Upper lobe of right lung (tissue), 1 donor: ENCODE measurements at regions not wholly inside any gene's neighbourhood (a gene's known extent, or its start where the extent isn't known, plus 50 kb on each side); places are given as distances from the start of the nearest gene placed in this dataset.
"Not testable (repeated sequence)": the region's sequence is repeated elsewhere in the genome, so short reads cannot be mapped to it uniquely, and the experiment has no call there.

ENCODE experiments used
- ATAC-seq: fragments of 200-7000 bp; cut with Tn5 transposase; one replicate; pipeline ENCODE4 v1.9.1; 2020; ENCODE audit warnings: mild to moderate bottlenecking, moderate library complexity
- DNase-seq: peaks from one replicate; pipeline ENCODE4 v3.0.0-alpha.2; 2020
- H3K27ac ChIP-seq: fragments of 200-600 bp; one replicate; pipeline ENCODE4 v1.8.0; 2022
- H3K27me3 ChIP-seq: fragments of 200-600 bp; one replicate; pipeline ENCODE4 v1.8.0; 2022; ENCODE audit warnings: mild to moderate bottlenecking
- H3K36me3 ChIP-seq: fragments of 200-600 bp; one replicate; pipeline ENCODE4 v1.8.0; 2022
- H3K4me1 ChIP-seq: fragments of 200-600 bp; one replicate; pipeline ENCODE4 v1.8.0; 2022
- H3K4me3 ChIP-seq: fragments of 200-600 bp; one replicate; pipeline ENCODE4 v1.8.0; 2022; ENCODE audit warnings: mild to moderate bottlenecking
- H3K9me3 ChIP-seq: fragments of 200-600 bp; one replicate; pipeline ENCODE4 v1.8.0; 2022
- intact Hi-C: fragments of 100-400 bp; cut with DNase I; formaldehyde crosslinking; loops from one replicate; pipeline ENCODE4 v1.11.0; 2022
- donor health status: DM: no; HTN: yes; CAD: no; lungs with severe emphysema.

DNA sequence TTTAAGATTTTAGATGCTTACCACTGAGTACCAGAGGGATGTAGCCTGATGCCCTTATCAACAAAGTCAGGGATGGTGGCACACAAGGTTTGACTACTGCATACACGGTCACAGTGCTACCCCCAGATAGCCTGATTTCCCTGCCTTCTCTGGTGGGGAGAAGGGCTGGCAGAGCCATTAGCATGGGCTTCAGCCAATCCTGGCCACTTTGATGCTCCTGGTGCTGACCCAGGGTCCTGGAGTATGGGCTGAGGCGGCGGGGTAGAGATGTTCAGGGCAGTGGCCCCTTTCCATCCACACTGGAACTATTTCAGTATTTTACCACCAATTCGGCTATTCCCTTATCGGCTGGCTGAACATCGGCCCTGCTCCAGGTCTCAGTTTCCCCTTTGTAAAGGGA is 83.2 kb downstream of the POTEB3 start:
- H3K4me1 ChIP-seq, H3K9me3 ChIP-seq, H3K27ac ChIP-seq, DNase-seq, intact Hi-C loops, ATAC-seq, H3K4me3 ChIP-seq, H3K36me3 ChIP-seq, H3K27me3 ChIP-seq: not testable (repeated sequence)

DNA sequence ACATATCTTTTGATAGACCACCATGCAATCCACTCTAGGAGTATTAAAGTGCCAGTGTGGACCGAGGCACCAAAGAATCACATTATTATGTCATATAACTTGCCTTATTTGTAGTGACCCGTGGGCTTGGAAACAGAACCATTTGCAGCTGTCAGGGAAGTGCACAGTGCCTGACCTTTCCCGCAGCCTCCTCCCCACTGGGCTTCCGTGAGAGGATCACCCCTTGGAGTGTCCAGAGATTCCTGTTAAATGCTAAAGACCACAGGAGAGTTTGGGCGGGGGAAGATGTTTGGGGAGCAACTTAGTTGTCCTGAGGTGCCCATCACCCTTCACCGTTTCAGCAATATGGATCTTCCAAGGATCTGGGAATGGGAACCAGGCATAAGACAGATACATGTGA is 84.4 kb downstream of the POTEB3 start:
- H3K27ac ChIP-seq, ATAC-seq, H3K9me3 ChIP-seq, H3K36me3 ChIP-seq, H3K4me1 ChIP-seq, H3K4me3 ChIP-seq, H3K27me3 ChIP-seq, intact Hi-C loops: not testable (repeated sequence)
- peak; percentile 46 for DNase-seq

DNA sequence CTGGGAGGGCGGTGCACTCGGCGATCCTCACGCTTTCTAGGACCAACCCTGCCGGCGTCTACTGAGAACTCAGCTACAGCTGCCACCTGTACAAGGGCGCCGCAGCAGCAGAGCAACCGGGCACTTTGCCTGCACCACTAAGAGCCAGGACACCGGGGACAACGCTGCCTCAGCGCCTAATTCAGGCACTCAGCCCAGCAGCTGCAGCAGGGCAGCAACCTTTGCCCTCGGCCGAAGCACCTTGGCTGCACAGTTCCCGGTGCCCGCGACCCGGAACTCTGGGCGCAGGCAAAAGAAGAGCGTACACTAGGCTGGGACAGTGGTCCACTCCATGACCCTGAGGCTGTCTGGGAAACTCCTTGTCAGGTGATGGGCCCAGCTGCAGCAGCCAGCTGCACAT is 85.7 kb downstream of the POTEB3 start:
- H3K27me3 ChIP-seq, H3K36me3 ChIP-seq, intact Hi-C loops, H3K4me3 ChIP-seq, H3K9me3 ChIP-seq, DNase-seq, H3K27ac ChIP-seq, ATAC-seq, H3K4me1 ChIP-seq: not testable (repeated sequence)

DNA sequence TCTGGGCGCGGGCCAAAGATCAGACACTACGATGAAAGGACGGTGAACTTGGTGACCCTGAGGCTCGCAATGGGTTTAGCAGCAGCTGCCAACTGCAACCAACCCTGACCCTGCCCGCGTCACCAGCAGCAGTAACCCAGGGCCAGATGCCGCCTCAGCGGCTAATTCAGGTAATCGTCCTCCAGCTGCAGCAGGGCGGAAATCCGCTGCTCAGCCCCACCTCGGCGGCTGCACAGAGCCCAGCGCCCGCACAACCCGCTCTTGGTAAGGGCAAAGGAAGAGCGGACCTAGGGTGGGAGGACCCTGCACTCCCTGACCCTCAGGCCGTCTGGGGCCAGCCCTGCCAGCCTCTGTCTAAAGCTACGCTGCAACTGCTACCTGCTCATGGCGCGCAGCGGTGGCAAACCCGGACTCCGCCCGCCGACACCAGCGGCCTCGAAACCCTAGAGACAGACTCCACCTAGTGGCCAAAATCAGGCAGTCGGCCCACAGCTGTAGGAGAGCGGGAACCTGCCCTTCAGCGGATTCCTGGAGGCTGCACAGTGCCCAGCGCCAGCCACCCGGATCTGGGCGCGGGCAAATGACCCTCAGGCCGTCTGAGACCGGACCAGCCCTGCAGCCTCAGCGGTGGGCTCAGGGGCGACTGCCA is 87.5 kb downstream of the POTEB3 start:
- H3K27ac ChIP-seq, intact Hi-C loops, ATAC-seq, H3K27me3 ChIP-seq, H3K36me3 ChIP-seq, H3K4me3 ChIP-seq, H3K4me1 ChIP-seq, H3K9me3 ChIP-seq, DNase-seq: not testable (repeated sequence)

DNA sequence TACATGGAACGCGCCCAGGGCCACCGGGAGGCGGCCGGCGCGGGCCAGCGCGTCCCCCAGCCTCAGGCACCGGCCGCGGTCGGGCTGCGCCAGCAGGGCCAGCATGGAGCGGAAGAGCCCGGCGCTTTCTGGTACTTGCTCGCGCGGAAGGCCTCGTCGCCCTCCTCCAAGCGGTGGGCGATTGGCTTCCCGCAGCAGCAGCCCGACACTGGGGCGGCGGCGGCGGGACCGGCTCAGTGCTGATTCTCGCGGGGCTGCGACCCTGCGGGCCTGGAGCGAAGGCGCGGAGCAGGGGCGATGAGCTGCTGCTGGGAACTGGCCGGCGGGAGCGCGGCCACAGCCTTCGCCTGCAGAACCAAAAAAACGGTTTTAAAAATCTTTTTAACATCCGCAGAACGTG is 95.3 kb downstream of the POTEB3 start:
- H3K27me3 ChIP-seq, H3K4me3 ChIP-seq, H3K4me1 ChIP-seq, intact Hi-C loops, ATAC-seq, H3K27ac ChIP-seq, H3K9me3 ChIP-seq, H3K36me3 ChIP-seq: not testable (repeated sequence)
- DNase-seq = peak; percentile 59

DNA sequence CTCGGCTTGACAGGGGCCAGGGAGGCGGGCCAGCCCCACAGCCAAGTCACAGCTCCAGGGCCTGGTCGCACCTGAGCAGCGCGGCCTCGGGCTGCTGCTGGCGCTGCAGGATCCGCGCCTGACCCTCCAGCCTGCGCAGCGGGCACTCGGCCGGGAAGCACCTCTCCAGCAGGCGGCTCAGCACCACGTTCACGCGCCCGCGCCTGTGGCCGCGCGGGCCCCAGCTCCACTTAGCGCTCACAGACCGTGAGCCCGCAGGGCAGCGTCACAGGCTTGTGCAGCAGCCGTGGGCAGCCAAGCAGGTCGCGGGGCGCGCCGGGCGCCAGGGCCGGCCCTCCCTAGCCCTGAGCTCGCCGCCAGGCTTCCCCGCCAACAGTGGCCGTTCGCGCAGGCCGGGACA is 95.8 kb downstream of the POTEB3 start:
- H3K27me3 ChIP-seq, H3K27ac ChIP-seq, H3K4me3 ChIP-seq, H3K4me1 ChIP-seq, H3K9me3 ChIP-seq, H3K36me3 ChIP-seq, DNase-seq, intact Hi-C loops: not testable (repeated sequence)
- ATAC-seq = peak; percentile 74

DNA sequence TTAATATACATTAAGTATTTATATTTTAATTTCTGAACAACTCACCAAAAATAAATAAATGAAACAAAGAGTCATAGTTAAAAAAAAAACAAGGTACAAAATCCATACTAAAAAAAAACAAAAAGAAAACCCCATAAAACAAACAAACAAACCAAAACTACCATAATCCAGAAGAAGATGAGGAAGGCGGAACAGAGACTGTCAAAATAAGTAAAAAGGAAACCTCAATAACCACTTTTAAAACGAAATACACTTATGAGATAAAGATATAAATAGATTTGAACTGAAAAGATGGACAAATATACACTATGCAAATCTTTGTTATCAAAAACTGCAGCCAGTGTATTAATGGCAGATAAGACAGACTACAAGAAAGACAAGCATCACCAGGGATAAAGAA is 103.3 kb downstream of the POTEB3 start:
- ATAC-seq, H3K27ac ChIP-seq, H3K9me3 ChIP-seq, H3K4me1 ChIP-seq, H3K4me3 ChIP-seq, intact Hi-C loops, H3K27me3 ChIP-seq, H3K36me3 ChIP-seq, DNase-seq: not testable (repeated sequence)

DNA sequence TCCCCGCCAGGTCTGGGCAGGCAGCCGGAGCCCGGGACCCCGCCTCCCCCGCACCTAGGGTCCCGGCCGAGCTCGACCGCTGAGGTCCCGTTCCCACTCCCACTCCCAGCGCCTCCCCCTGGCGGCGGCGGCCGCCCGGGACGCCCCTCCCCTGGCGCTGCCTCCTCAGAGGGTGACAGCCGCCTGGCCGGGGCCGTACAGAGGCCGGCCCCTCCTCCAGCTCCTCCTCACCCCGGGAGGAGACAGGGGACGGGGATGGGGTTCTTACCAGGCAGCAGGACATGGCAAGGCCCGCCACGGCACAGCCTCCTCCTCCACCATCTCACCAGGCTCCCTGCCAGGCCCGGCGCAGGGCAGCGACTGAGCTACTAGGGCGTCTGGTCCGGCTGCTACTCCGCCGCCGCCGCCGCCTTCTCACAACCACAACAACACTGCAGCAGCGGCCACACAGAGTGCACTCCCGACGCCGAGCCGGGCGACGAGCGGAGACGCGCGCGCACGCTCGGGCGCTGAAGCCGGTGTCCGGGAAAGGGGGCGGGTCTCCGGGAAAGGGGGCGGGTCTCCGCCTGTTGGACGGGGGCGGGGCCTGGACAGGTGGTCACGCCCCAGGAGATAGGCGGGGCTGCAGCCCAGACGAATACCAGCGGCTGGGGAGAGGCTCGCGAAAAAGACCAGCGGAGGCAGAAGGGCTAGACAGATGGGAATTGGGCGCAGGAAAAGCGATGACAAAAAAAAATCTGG is 115.4 kb downstream of the POTEB3 start:
- H3K4me1 ChIP-seq, H3K27ac ChIP-seq, H3K4me3 ChIP-seq, H3K9me3 ChIP-seq, H3K36me3 ChIP-seq, DNase-seq, intact Hi-C loops, H3K27me3 ChIP-seq: not testable (repeated sequence)
- ATAC-seq = peak; percentile 82

DNA sequence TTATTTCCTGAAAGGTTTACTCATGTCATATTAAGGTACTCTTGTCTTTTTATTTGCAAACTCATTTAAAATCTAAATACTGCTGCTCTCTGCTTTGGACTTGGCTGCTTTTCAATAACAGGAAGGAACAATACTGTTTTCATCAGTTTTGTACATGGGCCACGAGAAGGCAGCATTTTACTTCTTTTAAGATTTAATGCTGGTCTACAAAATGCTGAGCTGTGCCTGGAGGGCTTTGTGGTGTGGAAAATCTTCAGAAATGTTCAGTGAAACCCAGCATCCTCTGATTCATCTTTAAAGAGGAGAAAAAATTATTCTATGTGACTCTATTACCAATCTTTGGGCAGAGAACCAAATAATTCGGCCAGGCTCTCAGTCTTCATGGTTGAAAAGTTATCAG is 155.9 kb downstream of the POTEB3 start:
- H3K4me3 ChIP-seq, H3K36me3 ChIP-seq, H3K27me3 ChIP-seq, H3K9me3 ChIP-seq, H3K27ac ChIP-seq, DNase-seq, intact Hi-C loops, H3K4me1 ChIP-seq: not testable (repeated sequence)
- ATAC-seq = peak; percentile 82

DNA sequence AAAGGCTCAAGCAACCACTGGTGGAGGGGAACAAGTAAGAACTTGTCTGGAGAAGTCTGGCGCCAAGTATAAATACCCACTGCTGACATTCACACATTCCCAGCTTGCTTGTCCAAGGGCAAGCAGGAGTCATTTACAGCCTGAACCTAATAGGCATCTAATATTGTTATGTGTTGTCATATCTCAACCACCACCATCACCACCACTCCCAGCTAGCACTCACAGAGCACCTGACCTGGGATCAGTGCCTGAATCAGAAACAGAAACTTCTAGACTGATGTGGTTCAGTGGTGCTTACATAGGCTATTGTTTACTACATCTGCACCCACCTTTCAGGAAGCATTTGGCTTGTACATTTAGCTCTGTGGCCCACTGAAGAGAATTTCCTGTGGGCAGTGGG is 157.1 kb downstream of the POTEB3 start:
- H3K4me1 ChIP-seq, H3K4me3 ChIP-seq, H3K27ac ChIP-seq, H3K9me3 ChIP-seq, H3K36me3 ChIP-seq, DNase-seq, H3K27me3 ChIP-seq, intact Hi-C loops: not testable (repeated sequence)
- peak; percentile 27 for ATAC-seq

DNA sequence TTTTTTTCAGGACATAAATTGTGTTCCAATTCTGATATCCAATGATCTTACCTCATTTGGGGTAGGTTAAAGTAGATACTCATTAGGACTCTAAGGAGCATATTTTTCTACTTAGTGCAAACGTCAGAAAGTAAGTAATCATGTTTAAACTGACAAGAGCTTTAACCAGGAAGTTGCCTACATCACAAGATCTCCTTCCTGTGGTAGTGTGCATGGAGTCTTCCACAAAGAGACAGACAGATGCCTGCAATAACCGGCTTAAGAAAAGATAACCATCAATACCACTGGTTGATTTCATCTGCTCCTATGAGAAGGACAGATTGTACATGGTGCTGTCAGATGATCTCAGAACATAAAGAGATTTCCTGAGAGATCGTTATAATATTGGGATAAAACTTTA is 160.0 kb downstream of the POTEB3 start:
- H3K27ac ChIP-seq, intact Hi-C loops, H3K27me3 ChIP-seq, ATAC-seq, H3K4me3 ChIP-seq, H3K4me1 ChIP-seq, H3K9me3 ChIP-seq, DNase-seq, H3K36me3 ChIP-seq: not testable (repeated sequence)

DNA sequence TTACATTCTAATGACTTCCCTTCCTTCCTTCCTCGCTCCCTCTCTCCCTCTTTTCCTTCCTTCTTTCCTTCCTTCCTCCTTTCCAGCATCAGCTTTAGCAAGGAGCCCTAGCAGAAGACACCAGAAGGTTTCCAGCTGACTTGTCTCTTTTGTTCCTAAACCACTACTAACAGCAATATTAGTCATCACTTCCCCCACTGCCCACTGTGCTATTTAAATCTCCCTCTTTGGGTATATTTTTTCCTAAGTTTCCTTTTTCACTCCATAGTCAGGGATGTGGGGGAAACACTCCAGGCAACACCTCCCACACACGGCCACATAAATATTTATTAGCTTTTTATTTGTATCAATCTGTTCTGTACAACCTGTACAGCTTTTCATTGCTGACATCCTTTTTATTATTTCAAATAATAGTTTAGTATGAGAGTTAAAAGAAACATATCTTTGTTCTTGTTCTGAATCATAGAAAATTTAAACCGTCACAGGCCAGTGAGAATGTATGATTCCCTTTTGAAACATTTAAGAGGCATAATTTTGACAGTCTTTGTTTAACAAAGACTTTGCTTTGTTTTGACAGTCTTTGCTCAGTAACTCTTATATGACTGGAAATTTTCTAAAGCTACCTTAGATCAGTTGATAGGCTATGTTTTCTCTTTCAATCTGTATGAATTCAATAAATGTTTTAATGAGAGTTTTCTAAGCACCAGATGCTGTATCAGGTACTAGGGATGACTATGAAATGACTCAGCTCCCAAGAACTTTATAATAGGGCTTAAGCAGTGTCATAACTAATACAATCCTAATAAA is 167.9 kb downstream of the POTEB3 start:
- intact Hi-C loops = not testable (repeated sequence)

More for the DNA sequence above, 167.9 kb downstream of the POTEB3 start:
- not testable (repeated sequence) for H3K36me3 ChIP-seq, H3K4me1 ChIP-seq, H3K27me3 ChIP-seq, H3K4me3 ChIP-seq, H3K9me3 ChIP-seq, H3K27ac ChIP-seq, DNase-seq
- peak; percentile 55 for ATAC-seq
